ENCODE measurements at regions not wholly inside any gene's neighbourhood (a gene's known extent, or its start where the extent isn't known, plus 50 kb on each side); places are given as distances from the start of the nearest gene placed in this dataset.

GRCh38 chr5:117486879-117487391, 912.3 kb upstream of the SEMA6A start:
- TF ChIP-seq CTCF (IDR thresholded peaks at IDR 0.05; ENCODE audit: low read depth, low read length) (no peak), EZH2phosphoT487 (IDR thresholded peaks at IDR 0.05; ENCODE audit: low read depth) (no peak)

Data from OCI-LY3 (cell line).